A549 (cell line): ENCODE measurements at regions not wholly inside any gene's neighbourhood (a gene's known extent, or its start where the extent isn't known, plus 50 kb on each side); places are given as distances from the start of the nearest gene placed in this dataset.
"Not testable (repeated sequence)": the region's sequence is repeated elsewhere in the genome, so short reads cannot be mapped to it uniquely, and the experiment has no call there.

ENCODE experiments used
- CBX2 ChIP-seq: fragments of 200-600 bp; sonication (generic); IDR thresholded peaks from 2 replicates; pipeline ENCODE4 v1.6.1; 2016; ENCODE audit warnings: low read depth, mild to moderate bottlenecking, borderline replicate concordance
- JUNB ChIP-seq: fragments of >200 bp; sonication (Bioruptor Twin); formaldehyde crosslinking; IDR thresholded peaks from 2 replicates; pipeline ENCODE4 v1.6.1; 2016
- KDM1A ChIP-seq: fragments of 200-600 bp; sonication (generic); IDR thresholded peaks from 2 replicates; pipeline ENCODE4 v1.6.1; 2016; ENCODE audit warnings: low read depth, mild to moderate bottlenecking
- TF ChIP-seq, protein P1 (sequence below): fragments of >200 bp; sonication (Bioruptor Twin); formaldehyde crosslinking; IDR thresholded peaks from 3 replicates; pipeline ENCODE4 v1.5.1; 2016
- TF ChIP-seq, protein P2 (sequence below): fragments of 200-600 bp; sonication (generic); IDR thresholded peaks from 2 replicates; pipeline ENCODE4 v1.6.1; 2016; ENCODE audit warnings: antibody characterized with exemption, mild to moderate bottlenecking, moderate library complexity
- TF ChIP-seq, protein P3 (sequence below): IDR thresholded peaks from 2 replicates; pipeline ENCODE4 v1.6.1; 2012

DNA sequence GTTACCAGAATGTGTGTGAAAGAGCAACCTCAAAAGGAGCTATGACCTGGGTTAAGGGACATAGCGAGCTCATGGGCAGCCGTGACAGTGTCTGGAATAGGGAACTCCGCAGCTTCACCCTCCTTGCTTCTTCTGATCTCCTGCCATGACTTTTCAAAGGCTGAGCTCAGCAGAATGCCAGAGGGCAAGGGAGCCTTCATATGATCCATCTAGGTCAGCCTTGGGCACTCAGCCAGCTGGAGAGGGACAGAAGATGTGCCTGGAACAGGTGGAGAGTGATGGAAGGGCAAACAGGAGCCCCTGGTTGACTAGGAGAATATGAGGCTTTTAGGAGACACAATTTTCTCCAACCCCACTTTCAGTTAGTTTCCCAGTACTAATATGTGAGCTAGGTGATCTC lies 352.8 kb upstream of the FRG2C start:
- TF ChIP-seq, protein P1, sequence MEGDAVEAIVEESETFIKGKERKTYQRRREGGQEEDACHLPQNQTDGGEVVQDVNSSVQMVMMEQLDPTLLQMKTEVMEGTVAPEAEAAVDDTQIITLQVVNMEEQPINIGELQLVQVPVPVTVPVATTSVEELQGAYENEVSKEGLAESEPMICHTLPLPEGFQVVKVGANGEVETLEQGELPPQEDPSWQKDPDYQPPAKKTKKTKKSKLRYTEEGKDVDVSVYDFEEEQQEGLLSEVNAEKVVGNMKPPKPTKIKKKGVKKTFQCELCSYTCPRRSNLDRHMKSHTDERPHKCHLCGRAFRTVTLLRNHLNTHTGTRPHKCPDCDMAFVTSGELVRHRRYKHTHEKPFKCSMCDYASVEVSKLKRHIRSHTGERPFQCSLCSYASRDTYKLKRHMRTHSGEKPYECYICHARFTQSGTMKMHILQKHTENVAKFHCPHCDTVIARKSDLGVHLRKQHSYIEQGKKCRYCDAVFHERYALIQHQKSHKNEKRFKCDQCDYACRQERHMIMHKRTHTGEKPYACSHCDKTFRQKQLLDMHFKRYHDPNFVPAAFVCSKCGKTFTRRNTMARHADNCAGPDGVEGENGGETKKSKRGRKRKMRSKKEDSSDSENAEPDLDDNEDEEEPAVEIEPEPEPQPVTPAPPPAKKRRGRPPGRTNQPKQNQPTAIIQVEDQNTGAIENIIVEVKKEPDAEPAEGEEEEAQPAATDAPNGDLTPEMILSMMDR = not testable (repeated sequence)
- TF ChIP-seq JUNB, CBX2, KDM1A: not testable (repeated sequence)
- TF ChIP-seq, protein P2, sequence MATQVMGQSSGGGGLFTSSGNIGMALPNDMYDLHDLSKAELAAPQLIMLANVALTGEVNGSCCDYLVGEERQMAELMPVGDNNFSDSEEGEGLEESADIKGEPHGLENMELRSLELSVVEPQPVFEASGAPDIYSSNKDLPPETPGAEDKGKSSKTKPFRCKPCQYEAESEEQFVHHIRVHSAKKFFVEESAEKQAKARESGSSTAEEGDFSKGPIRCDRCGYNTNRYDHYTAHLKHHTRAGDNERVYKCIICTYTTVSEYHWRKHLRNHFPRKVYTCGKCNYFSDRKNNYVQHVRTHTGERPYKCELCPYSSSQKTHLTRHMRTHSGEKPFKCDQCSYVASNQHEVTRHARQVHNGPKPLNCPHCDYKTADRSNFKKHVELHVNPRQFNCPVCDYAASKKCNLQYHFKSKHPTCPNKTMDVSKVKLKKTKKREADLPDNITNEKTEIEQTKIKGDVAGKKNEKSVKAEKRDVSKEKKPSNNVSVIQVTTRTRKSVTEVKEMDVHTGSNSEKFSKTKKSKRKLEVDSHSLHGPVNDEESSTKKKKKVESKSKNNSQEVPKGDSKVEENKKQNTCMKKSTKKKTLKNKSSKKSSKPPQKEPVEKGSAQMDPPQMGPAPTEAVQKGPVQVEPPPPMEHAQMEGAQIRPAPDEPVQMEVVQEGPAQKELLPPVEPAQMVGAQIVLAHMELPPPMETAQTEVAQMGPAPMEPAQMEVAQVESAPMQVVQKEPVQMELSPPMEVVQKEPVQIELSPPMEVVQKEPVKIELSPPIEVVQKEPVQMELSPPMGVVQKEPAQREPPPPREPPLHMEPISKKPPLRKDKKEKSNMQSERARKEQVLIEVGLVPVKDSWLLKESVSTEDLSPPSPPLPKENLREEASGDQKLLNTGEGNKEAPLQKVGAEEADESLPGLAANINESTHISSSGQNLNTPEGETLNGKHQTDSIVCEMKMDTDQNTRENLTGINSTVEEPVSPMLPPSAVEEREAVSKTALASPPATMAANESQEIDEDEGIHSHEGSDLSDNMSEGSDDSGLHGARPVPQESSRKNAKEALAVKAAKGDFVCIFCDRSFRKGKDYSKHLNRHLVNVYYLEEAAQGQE = not testable (repeated sequence)
- TF ChIP-seq, protein P3, sequence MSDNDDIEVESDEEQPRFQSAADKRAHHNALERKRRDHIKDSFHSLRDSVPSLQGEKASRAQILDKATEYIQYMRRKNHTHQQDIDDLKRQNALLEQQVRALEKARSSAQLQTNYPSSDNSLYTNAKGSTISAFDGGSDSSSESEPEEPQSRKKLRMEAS = not testable (repeated sequence)
